ENCODE measurements at regions not wholly inside any gene's neighbourhood (a gene's known extent, or its start where the extent isn't known, plus 50 kb on each side); places are given as distances from the start of the nearest gene placed in this dataset.

- DNase-seq (ENCODE audit: low spot score), result no peak
Observed at GRCh38 chr11:121944556-121945230, 171.3 kb downstream of the BLID start.

- DNase-seq (ENCODE audit: low spot score), result no peak
Observed at GRCh38 chr11:121938076-121938475, 177.9 kb downstream of the BLID start.

DNA sequence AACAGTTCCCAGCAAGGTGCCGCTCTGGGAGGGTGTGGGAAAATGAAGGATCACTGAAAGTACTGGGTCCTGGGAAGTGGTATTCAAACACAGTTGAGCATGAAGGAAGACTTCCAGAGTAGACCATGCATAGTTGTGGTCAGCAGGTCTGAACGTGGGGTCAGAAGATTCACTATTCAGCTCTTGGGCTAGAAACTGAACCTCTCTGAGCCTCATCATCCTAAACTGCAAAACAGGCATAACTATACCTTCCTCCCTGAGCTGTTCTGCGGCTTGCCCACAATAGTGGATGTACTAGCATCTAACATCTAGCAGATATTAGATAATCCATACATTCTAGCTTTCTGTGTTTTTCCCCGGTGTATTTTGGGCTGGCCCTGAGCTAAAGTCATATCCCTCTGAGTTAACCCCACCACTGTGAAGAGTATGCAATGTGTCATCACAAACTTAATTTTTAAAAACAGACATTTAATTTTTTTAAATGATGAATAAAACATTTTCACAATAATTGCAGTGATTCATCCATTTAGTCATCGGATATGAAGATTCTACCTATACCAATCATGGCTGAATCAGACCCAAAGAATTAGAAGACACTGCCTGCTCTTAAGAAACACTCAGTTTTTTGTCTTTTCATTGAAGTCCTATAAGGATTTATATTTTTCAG, 179.1 kb downstream of the BLID start:
- no peak for DNase-seq (ENCODE audit: low spot score)

DNA sequence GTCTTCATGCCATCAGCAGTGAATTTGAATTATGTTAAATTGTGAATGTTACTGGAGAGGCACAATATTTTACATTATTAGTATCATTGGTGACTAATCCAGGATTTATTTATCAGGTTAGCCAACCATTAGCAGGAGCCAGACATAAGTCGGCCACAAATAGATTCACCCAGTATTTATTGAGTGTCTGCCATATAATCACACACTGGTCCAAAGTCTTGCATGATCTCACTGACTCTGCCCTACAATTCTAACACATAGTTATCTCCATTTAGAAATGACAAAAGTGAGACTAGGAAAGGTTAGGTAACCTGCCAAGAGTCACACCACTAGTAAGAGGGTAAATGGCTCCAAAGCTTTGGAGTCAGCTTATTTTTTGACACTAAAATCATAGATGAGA, 179.6 kb downstream of the BLID start:
- no peak for DNase-seq (ENCODE audit: low spot score)

- DNase-seq (ENCODE audit: low spot score), result no peak
Observed at GRCh38 chr11:121933694-121934093, 182.3 kb downstream of the BLID start.

DNA sequence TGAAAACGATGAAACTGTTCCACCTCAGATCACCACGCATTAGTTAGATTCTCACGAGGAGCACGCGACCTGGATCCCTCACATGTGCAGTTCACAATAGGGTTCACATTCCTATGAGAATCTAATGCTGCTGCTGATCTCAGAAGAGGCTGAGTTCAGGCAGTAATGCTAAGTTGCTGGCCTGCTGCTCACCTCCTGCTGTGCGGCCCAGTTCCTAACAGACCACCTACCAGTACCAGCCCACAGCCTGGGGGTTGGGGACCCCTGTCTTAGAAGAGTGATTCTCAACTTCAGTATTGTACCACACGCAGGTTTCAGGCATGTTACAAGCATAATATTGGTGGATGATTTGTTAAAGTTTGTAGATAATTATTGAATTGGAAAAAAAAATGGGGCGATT, 182.7 kb downstream of the BLID start:
- DNase-seq (ENCODE audit: low spot score), result no peak

GRCh38 chr11:121932646-121933185, 183.3 kb downstream of the BLID start:
- no peak for DNase-seq (ENCODE audit: low spot score)

DNA sequence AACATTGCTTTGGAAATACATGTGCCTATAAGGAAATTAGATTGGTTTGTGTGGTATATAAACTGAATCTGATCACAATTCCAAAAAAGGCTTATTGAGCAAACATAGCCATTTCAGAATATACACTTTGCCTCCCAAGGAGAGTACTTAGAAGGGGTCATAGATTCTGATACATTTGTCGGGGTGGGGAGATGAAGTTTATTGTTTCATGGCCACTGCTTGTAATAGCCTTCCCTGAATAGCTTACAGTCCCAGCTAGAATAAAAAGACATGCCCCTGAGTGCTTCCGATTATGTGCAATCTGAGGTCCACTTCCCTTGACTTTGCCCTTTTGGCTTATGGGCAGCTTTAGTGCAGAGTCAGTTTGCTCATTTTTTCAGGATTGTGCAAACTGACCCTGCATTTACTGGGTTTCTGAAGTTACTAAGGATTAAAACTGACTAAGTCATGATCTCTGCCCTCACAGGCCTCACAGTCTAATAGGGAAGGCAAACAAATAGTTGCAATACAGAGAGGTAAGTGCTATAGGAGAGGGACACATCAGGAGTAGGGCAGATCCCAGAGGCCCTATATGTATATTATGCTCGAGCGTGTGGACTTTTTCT, 184.2 kb downstream of the BLID start:
- no peak for DNase-seq (ENCODE audit: low spot score)

GRCh38 chr11:121931121-121931520, 184.9 kb downstream of the BLID start:
- DNase-seq (ENCODE audit: low spot score), result no peak

DNA sequence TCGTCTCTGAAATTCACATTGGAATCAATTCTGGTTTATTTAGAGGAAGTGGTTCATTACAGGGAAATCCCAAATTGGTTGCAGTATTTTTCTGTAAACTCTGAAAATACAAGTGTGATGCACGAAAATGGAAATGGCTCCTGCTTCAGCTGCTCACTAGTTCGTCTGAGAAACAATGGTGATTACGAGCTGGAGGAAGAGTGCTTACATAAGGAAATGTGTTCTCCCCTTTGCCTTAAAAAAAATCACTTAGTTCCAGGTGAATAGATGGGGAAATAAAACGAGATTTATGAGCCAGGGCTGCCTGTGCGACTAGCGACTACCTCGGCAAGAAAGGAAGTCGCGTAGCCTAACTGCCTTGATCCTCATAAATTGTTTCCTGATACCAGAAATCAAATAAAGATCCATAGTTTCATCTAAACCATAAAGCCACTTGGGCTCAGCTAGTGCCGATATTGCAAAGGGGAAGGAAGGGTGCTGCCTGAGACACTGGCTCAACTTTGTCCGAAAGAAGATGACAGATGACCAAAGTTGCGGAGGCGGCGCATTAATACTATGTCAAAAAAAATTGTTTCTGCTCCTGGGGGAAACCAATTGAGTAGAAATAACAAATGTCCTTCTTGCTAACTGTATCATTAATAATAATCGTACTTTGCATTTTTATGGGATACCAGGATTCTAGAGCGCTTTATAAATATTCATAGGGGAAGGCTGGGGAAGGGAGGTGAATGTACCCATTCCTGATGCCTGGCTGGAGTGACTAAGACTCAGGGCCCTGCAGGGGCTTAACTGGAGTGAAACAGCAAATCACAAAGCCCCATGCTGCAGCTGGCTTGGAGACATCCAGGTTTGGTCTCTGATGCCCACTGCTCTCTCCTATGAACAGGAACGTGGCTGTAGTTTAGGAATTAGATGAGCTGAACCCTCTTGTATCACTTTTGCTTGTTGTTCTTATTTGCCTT, 185.7 kb downstream of the BLID start:
- peak; percentile 5 for DNase-seq (ENCODE audit: low spot score)

- no peak for DNase-seq (ENCODE audit: low spot score)
Observed at GRCh38 chr11:121929581-121929980, 186.4 kb downstream of the BLID start.

- no peak for DNase-seq (ENCODE audit: low spot score)
Observed at GRCh38 chr11:121928597-121929580, 187.1 kb downstream of the BLID start.

GRCh38 chr11:121927789-121928188, 188.2 kb downstream of the BLID start:
- no peak for DNase-seq (ENCODE audit: low spot score)

- DNase-seq (ENCODE audit: low spot score), result no peak
Observed at GRCh38 chr11:121927097-121927785, 188.8 kb downstream of the BLID start.

- no peak for DNase-seq (ENCODE audit: low spot score)
Observed at GRCh38 chr11:121924191-121924590, 191.8 kb downstream of the BLID start.

DNA sequence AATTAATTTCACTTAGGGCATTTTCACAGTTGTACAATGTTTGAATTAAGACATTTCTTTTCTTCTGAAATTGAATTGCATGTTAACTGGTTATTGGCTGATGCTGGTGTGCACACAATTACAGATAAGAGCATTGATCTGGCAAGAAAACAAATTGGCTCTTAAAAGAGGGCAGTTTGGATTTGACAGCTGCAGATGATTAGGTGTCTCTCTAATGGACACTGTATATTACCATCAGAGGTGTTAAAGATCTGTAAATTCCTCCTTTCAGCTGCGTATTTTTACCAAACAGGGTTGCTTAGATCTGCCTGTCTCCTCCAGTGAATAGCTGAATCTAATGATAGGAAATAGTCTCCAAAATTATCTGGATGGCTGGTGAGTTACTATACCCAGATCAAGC, 198.5 kb downstream of the BLID start:
- no peak for DNase-seq (ENCODE audit: low spot score)

- DNase-seq (ENCODE audit: low spot score), result no peak
Observed at GRCh38 chr11:121914508-121915059, 201.4 kb downstream of the BLID start.

GRCh38 chr11:121909596-121909995, 206.4 kb downstream of the BLID start:
- no peak for DNase-seq (ENCODE audit: low spot score)

DNA sequence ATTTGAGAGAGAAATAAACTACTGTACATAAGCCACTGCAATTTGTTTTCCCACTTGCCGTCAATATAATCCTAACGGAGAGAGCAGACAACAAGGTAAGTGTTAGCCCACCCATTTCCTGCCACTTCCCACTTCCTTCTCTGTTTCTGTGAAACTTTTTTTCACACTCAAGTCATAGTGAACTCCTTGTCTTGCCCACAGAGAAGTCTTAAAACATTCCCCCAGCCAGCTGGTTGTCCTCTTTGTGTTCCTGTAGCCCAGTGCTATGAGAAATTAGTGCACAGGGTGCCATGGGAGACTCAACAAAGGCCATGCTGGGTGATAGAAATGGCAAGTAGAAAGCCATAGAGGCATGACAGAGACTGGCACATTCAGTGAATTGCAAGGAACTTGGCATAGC, 208.6 kb downstream of the BLID start:
- DNase-seq (ENCODE audit: low spot score), result no peak

GRCh38 chr11:121904148-121904547, 211.9 kb downstream of the BLID start:
- peak; percentile 31 for DNase-seq (ENCODE audit: low spot score)

Measured in germinal center (tissue), 1 donor.